Epidermal melanocyte (primary cell): ENCODE measurements at regions not wholly inside any gene's neighbourhood (a gene's known extent, or its start where the extent isn't known, plus 50 kb on each side); places are given as distances from the start of the nearest gene placed in this dataset.
"Not testable (repeated sequence)": the region's sequence is repeated elsewhere in the genome, so short reads cannot be mapped to it uniquely, and the experiment has no call there.

ENCODE experiments used
- DNase-seq: peaks from one replicate; pipeline ENCODE4 v3.0.0; 2011; ENCODE audit warnings: low spot score; ENCODE audit not compliant: insufficient read length

GRCh38 chr4:103885152-103885551 lies 165.4 kb upstream of the TACR3 start:
- no peak for DNase-seq

DNA sequence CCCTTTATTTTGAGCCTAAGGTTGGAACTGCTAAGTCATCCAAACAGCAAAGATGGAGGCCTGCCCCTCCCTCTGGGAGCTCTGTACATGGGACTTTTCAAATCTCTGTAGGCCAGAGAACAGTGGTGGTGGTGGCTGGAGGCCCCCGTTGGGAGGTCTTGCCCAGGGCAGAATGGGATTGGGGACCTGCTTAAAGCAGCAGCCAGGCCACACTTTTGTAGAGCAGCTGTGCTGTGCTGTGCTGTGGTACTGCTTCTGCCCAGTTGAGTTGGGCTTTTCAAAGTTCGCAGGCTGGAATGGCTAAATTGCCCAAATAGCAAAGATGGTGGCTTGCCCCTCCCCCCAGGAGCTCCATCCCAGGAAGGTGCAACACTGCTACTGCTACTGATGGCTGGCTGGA lies 147.5 kb upstream of the TACR3 start:
- DNase-seq: no peak

DNA sequence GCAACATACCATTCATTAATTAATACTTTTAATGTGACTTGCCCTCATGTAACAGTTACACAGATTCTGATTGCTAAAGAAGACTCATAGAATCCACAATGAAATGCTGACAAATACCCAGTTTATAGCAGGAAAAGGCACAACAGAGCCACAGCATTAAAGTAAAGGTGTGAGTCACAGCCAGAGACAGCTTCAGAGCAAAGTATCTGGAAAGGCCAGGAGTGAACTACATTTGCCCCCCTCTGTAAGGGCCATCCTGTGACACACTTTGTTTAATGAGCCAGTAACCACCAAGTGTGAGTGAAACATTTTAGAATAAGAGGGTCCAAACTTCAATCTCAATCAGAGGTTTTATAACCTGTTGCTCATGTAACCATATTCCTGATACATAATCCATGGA lies 133.8 kb upstream of the TACR3 start:
- no peak for DNase-seq

DNA sequence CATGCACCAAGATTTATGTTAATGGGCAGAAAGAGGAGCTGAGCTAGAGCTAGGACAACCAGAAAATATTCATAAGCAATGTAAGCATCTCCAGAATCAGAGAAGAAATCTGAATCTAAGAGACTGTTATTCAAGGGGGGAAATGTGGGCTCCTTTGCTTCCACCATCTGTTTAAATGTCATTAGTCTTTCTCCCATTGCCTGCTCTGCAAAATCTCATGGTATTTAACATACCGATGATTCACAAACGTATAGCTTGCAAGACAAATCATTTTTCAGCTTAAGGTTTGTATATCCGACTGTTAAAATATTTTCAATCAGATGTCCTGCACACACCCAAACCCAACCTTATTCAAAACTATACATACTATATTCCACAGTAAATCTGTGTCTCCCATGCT lies 133.4 kb upstream of the TACR3 start:
- DNase-seq: no peak

- no peak for DNase-seq
Observed at GRCh38 chr4:103845075-103845474, 125.3 kb upstream of the TACR3 start.

DNA sequence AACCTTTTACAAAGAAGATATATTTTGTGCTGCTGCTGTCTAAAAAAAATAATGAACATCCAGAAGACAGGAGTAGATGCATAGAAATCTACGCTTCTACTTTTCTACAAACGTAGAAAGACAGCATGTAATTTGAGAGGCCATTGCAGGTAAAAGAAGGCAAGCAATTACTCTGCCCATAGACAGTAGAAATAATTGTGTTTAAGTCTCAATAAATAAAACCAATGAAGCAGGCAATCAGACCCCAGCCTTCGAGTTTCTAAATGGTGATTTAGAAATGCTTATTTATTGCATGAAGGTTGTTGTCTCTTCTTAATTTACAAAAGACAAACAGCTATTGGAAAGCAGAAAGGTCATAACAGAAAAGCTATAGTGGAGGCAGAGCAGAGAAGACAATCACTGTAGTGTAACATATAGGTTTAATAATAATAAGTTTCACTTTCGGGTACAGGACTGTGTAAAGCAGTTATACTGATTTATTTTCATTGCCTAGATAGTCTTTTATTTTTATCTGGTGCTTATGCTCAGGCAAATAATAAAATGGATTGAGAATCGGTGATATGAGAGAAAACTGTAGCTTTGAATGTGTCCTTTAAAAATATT lies 123.0 kb upstream of the TACR3 start:
- no peak for DNase-seq

DNA sequence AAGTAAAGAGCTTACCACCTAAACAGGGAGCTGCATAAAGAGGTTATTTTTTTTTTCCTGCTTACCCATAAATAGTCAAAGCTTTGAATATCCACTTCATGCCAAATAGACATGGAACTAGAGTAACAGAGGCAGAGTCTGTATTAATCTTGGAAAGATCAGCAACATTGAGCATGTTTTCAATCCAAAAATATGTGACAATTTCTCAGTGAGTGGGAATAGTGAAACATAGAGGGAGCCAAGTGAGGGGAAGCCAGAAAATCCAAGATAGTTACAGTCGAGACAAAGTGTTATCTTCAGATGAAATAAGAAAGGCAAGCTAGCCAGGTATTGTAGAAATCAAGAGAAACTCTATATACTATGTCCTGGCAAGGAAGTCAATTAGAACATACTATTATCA lies 122.3 kb upstream of the TACR3 start:
- no peak for DNase-seq

DNA sequence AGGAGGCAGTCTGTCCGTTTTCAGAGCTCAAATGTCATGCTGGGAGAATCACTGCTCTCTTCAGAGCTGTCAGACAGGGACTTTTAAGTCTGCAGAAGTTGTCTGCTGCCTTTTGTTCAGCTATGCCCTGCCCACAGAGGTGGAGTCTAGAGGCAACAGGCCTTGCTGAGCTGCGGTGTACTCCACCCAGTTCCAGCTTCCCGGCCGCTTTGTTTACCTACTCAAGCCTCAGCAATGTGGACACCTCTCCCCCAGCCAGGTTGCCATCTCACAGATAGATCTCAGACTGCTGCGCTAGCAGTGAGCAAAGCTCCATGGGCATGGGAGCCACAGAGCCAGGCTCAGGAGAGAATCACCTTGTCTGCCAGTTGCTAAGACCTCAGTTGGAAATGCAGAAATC lies 90.5 kb upstream of the TACR3 start:
- not testable (repeated sequence) for DNase-seq

DNA sequence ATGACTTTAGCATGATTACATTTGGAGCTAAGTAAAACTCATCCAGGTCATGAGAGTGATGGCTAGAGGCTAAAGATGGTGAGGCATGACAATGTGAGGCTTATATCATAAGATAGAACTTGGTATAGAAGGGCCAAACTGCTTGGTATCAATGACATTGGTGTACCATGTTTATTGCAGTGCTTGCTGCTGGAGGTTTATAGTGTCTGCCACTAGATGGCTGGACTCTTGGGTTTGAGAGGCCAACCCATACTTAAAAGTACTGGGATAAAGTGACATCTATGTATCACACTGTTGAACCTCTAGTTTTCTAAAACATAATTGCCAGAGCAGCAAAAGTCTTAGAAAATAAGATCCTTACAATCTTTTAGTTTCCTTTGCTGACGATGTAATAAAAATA lies 83.0 kb upstream of the TACR3 start:
- DNase-seq: no peak

- no peak for DNase-seq
Observed at GRCh38 chr4:103787057-103787456, 67.3 kb upstream of the TACR3 start.

GRCh38 chr4:103786593-103786992 lies 66.8 kb upstream of the TACR3 start:
- DNase-seq: no peak

- no peak for DNase-seq
Observed at GRCh38 chr4:103786014-103786413, 66.2 kb upstream of the TACR3 start.

DNA sequence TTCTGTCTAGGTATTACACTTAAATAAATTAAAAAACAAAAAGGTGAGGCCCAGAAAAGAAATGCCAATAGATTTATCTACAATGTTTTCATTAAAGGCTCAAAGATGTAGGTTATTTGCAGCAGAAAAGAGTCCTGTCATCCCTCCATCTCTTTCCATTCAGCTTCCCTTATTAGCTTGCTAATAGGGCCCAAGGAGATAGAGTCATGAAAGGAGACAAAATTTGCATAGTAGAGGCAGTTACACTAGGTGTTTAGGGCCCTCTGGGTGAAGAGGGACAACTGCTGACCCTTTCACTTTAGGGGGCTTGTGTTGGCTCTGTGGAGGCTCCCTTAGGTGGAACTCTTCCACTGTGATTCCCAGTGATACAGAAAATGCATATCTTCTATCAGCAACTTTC lies 58.4 kb upstream of the TACR3 start:
- DNase-seq: no peak

DNA sequence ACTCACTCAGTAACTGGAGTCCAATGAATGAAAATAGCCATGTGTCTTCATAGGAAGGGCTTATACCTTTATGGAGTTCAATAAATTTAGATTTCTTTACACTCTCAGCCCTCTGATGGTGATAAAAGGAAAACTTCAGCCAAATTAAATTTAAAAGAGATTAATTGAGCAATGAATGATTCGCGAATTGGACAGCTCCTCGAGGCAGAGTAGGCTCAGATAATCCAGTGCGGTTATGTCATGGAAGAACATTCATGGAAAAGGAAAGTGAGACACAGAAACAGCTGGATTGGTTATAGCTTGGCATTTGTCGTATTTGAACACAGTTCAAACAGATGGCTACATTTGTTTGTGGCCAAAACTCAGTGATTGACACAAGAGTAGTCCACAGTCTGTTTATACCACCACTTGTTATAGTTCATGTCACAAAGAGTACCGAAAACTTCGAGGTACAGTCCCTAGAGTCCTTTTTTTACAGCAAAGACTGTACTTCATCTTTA lies 54.6 kb upstream of the TACR3 start:
- DNase-seq: no peak

DNA sequence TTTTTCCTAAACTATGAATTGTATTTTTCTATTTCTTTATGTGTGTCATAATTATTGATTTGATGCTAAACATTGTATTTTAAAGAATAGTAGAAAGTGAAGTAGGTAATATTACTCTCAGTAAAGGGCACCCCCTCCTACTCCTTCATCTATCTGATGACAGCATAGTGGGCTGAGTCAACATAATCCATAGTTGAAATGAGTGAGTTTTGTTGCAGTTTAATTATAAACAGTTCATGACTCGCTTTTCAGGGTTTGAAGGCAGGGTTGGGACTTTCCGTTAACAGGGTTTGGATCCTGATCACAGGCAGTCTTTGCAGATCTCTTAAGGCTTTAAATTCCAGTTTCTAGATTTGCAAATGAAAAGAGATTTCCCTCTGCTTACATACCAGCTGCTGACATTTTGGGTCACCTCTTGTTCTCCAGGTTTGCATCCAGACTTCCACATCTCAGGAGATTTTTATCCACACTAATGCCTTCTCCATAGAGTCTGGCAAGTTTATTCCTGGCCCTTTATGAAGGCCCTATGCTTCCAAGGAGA lies 54.0 kb upstream of the TACR3 start:
- no peak for DNase-seq
